ENCODE measurements at regions not wholly inside any gene's neighbourhood (a gene's known extent, or its start where the extent isn't known, plus 50 kb on each side); places are given as distances from the start of the nearest gene placed in this dataset.

DNA sequence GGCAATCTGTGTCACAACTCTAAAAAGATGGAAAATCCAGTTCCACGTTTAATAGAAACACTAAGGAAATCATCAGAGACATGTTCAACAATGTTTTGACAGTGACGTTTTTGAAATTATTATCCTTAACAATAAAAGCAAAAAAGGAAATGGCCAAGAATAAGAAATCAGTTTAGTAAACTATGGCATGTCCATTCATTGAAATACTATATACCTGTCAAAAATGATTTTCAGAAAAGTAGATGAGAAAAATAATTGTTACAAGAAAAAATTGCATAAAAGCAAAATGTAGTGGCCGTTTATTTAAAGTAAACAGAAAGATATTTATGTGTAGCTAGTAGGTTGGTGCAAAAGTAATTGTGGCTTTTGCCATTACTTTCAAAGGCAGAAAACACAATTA lies 345.4 kb upstream of the NPSR1 start:
- DNase-seq, result no peak
- no peak overlapping the region for H3K27ac ChIP-seq (ENCODE audit: insufficient read depth in 1 of 2, low read depth in 1 of 2, low read length in 2 of 2, poor library complexity in 1 of 2, severe bottlenecking in 2 of 2)
- H3K4me1 ChIP-seq (ENCODE audit: control extremely low read depth in 1 of 4, control insufficient read depth in 4 of 4, insufficient read depth in 4 of 4, low read length in 3 of 4), result no peaks in the 10 kb centered on the region
- H3K27me3 ChIP-seq (replicated peaks in 2 of 5; ENCODE audit: control insufficient read depth in 4 of 5, insufficient read depth in 5 of 5, low read length in 4 of 5), result no peaks in the 10 kb centered on the region
- H3K4me3 ChIP-seq (ENCODE audit: control insufficient read depth in 1 of 7, extremely low read depth in 1 of 7, insufficient read depth in 4 of 7, low read depth in 2 of 7, low read length in 6 of 7), result no peak overlapping the region
- 80% methylated on average over 1 of the region's 3 CpGs for WGBS (ENCODE audit: insufficient coverage)
- peaks cover 0 to 1% (median 0%) of the 10 kb centered on the region in 5 experiments for H3K9me3 ChIP-seq (ENCODE audit: control extremely low read depth in 1 of 5, control insufficient read depth in 4 of 5, insufficient read depth in 2 of 5, low read depth in 1 of 5, low read length in 4 of 5)
- ChIA-PET POLR2A (no interaction called here), CTCF (no interaction called here)
- no peaks in the 10 kb centered on the region for H3K36me3 ChIP-seq (ENCODE audit: control insufficient read depth in 4 of 4, insufficient read depth in 4 of 4, low read length in 3 of 4)

DNA sequence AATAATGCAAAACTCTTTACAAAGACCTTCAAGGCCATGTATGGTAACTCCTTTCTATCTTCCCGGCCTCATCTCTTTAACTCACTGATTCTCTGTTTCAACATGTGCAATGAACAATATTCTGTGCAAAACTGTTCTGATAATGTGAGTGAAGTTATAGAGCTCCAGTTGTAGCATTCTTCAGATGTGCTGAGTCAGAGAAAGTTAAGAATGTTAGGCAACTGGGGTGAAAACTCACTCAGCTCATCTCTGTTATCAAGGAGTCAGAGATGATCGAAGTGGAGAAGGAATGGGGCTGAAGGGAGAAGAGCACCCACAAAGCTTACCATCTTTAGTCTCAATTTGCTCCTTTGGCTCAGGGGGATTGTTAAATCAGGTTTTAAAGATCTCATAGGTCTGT lies 344.7 kb upstream of the NPSR1 start:
- ChIA-PET CTCF (no interaction called here), POLR2A (no interaction called here)
- no CpG with 5 or more reads among the region's 2 CpGs for WGBS (ENCODE audit: insufficient coverage)
- Histone ChIP-seq H3K27me3 (replicated peaks in 2 of 5; ENCODE audit: control insufficient read depth in 4 of 5, insufficient read depth in 5 of 5, low read length in 4 of 5) (no peaks in the 10 kb centered on the region), H3K9me3 (ENCODE audit: control extremely low read depth in 1 of 5, control insufficient read depth in 4 of 5, insufficient read depth in 2 of 5, low read depth in 1 of 5, low read length in 4 of 5) (peaks cover 0 to 1% (median 0%) of the 10 kb centered on the region in 5 experiments), H3K27ac (ENCODE audit: insufficient read depth in 1 of 2, low read depth in 1 of 2, low read length in 2 of 2, poor library complexity in 1 of 2, severe bottlenecking in 2 of 2) (no peak overlapping the region), H3K4me1 (ENCODE audit: control extremely low read depth in 1 of 4, control insufficient read depth in 4 of 4, insufficient read depth in 4 of 4, low read length in 3 of 4) (no peaks in the 10 kb centered on the region), H3K36me3 (ENCODE audit: control insufficient read depth in 4 of 4, insufficient read depth in 4 of 4, low read length in 3 of 4) (no peaks in the 10 kb centered on the region), H3K4me3 (ENCODE audit: control insufficient read depth in 1 of 7, extremely low read depth in 1 of 7, insufficient read depth in 4 of 7, low read depth in 2 of 7, low read length in 6 of 7) (no peak overlapping the region)
- DNase-seq, result no peak

DNA sequence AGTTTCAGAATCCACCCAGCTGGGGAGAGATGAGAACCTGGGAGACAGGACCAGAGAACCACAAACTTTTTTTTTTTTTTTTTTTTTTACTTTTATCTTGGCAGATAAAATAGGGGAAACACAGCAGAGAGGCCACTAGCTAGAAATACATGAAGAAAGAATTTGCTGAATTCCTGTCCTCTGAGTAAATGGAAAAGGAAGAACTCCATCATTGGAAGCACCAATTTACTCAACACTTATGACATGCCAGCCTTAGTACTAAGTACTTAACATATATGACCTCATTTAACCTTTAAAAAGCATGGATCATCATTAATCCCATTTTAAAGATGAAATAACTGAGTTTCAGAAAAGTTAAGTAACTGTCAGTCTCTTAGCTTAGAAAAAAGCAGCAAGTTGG lies 343.0 kb upstream of the NPSR1 start:
- no peak overlapping the region for H3K27ac ChIP-seq (ENCODE audit: insufficient read depth in 1 of 2, low read depth in 1 of 2, low read length in 2 of 2, poor library complexity in 1 of 2, severe bottlenecking in 2 of 2)

DNA sequence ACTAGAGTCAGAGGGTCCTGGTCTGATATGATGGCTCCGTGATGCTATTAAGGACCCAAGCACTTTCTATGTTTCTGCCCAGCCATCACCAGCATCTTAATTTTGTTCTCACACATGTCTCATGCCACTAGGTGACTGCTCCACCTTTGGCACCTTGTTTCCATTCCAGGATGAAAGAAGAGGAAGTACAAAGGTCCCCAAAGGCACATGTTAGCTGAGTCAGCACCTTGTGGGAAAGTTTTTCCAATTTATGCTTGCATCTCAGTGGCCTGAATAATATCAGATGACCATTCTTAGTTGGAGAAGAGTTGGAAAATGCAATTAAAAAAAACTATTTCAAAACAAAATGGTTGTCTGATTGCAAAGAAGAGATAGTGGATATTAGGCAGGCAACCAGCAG lies 341.0 kb upstream of the NPSR1 start:
- no peak for DNase-seq
- Histone ChIP-seq H3K27me3 (replicated peaks in 2 of 5; ENCODE audit: control insufficient read depth in 4 of 5, insufficient read depth in 5 of 5, low read length in 4 of 5) (peaks cover 0 to 9% (median 1%) of the 10 kb centered on the region in 5 experiments), H3K27ac (ENCODE audit: insufficient read depth in 1 of 2, low read depth in 1 of 2, low read length in 2 of 2, poor library complexity in 1 of 2, severe bottlenecking in 2 of 2) (no peak overlapping the region), H3K4me1 (ENCODE audit: control extremely low read depth in 1 of 4, control insufficient read depth in 4 of 4, insufficient read depth in 4 of 4, low read length in 3 of 4) (peaks cover 0 to 3% (median 1%) of the 10 kb centered on the region in 4 experiments), H3K9me3 (ENCODE audit: control extremely low read depth in 1 of 5, control insufficient read depth in 4 of 5, insufficient read depth in 2 of 5, low read depth in 1 of 5, low read length in 4 of 5) (peaks cover 0 to 1% (median 0%) of the 10 kb centered on the region in 5 experiments), H3K36me3 (ENCODE audit: control insufficient read depth in 4 of 4, insufficient read depth in 4 of 4, low read length in 3 of 4) (no peaks in the 10 kb centered on the region), H3K4me3 (ENCODE audit: control insufficient read depth in 1 of 7, extremely low read depth in 1 of 7, insufficient read depth in 4 of 7, low read depth in 2 of 7, low read length in 6 of 7) (no peak overlapping the region)
- no CpG with 5 or more reads among the region's 1 CpG for WGBS (ENCODE audit: insufficient coverage)
- POLR2A ChIA-PET, result no interaction called here
- CTCF ChIA-PET, result no interaction called here

More for the DNA sequence above, 343.0 kb upstream of the NPSR1 start:
- H3K27me3 ChIP-seq (replicated peaks in 2 of 5; ENCODE audit: control insufficient read depth in 4 of 5, insufficient read depth in 5 of 5, low read length in 4 of 5), result no peaks in the 10 kb centered on the region
- DNase-seq, result no peak
- peaks cover 0 to 1% (median 0%) of the 10 kb centered on the region in 5 experiments for H3K9me3 ChIP-seq (ENCODE audit: control extremely low read depth in 1 of 5, control insufficient read depth in 4 of 5, insufficient read depth in 2 of 5, low read depth in 1 of 5, low read length in 4 of 5)
- no peak overlapping the region for H3K4me3 ChIP-seq (ENCODE audit: control insufficient read depth in 1 of 7, extremely low read depth in 1 of 7, insufficient read depth in 4 of 7, low read depth in 2 of 7, low read length in 6 of 7)
- H3K36me3 ChIP-seq (ENCODE audit: control insufficient read depth in 4 of 4, insufficient read depth in 4 of 4, low read length in 3 of 4), result no peaks in the 10 kb centered on the region
- ChIA-PET POLR2A (no interaction called here), CTCF (no interaction called here)
- H3K4me1 ChIP-seq (ENCODE audit: control extremely low read depth in 1 of 4, control insufficient read depth in 4 of 4, insufficient read depth in 4 of 4, low read length in 3 of 4), result no peaks in the 10 kb centered on the region

DNA sequence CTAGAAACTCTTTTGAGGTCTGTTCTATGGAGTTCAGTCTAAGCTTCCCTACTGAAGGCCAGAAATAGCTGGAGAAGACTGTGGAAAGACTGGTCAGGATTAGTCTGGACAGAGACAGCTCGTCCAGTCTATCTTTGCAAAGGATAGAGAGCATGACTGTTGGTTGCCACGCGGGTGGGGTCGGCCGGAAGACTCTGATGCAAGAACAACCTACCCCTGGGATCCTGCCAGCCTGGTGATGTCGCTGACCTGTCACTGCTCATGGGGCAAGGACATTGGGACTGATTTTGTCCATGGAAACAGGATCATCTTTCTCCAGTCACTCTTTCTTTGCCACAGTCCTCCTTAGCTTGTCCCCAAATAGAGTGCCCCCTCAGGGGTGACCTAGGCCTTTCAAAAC lies 337.6 kb upstream of the NPSR1 start:
- WGBS (ENCODE audit: insufficient coverage), result 94% methylated on average over 6 of the region's 6 CpGs
- ChIA-PET POLR2A (no interaction called here), CTCF (interaction anchor here (1.0 to 1.1 kb wide), 3 partner anchors 10 to 18 kb away, joined by 3 to 7 read pairs (median 3); no protein-coding TSS in a partner anchor)
- H3K4me3 ChIP-seq (ENCODE audit: control insufficient read depth in 1 of 7, extremely low read depth in 1 of 7, insufficient read depth in 4 of 7, low read depth in 2 of 7, low read length in 6 of 7), result no peak overlapping the region
- no peak for DNase-seq
- H3K9me3 ChIP-seq (ENCODE audit: control extremely low read depth in 1 of 5, control insufficient read depth in 4 of 5, insufficient read depth in 2 of 5, low read depth in 1 of 5, low read length in 4 of 5), result no peaks in the 10 kb centered on the region
- H3K27ac ChIP-seq (ENCODE audit: insufficient read depth in 1 of 2, low read depth in 1 of 2, low read length in 2 of 2, poor library complexity in 1 of 2, severe bottlenecking in 2 of 2), result no peak overlapping the region
- peaks cover 0 to 12% (median 6%) of the 10 kb centered on the region in 5 experiments for H3K27me3 ChIP-seq (replicated peaks in 2 of 5; ENCODE audit: control insufficient read depth in 4 of 5, insufficient read depth in 5 of 5, low read length in 4 of 5)
- peaks cover 0 to 3% (median 1%) of the 10 kb centered on the region in 4 experiments for H3K4me1 ChIP-seq (ENCODE audit: control extremely low read depth in 1 of 4, control insufficient read depth in 4 of 4, insufficient read depth in 4 of 4, low read length in 3 of 4)
- no peaks in the 10 kb centered on the region for H3K36me3 ChIP-seq (ENCODE audit: control insufficient read depth in 4 of 4, insufficient read depth in 4 of 4, low read length in 3 of 4)

DNA sequence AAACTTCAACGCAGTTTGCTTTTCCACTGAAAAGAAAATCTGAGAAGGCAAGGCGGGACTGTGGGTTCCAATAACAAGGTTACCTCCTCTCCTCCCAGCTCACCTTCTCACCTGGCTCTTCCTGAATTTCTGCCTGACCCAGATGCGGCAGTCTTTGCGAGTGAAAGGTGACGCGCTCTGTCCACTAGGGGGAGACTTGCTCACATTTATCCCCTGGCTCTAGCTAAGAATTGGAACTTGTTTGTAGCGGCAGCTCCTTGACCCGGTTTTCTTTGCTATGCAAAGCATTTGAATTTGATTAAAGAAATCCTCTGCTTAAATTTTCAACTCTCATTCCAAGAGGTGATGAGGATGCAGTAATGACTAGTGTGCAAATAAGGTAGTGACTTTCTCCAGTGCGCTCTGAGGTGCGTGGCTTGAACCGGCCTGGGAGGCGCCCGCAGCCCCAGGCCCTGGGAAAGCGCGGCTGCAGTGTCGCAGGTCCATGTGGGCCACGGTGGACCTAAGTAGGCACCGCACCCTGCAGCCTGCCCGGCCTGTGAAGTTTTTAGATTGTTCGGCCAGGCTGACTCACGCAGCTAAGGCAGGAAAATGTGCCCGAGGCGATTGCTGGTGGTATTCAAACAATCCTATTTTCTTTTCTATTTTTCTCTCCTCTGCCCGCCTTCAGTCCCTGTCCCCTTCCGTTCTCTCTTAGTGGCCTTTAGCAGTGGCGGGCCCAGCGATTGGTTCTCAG lies 336.9 kb upstream of the NPSR1 start:
- peak overlapping the region in 5 of 7 experiments; percentile 9 to 46 (median 31) for H3K4me3 ChIP-seq (ENCODE audit: control insufficient read depth in 1 of 7, extremely low read depth in 1 of 7, insufficient read depth in 4 of 7, low read depth in 2 of 7, low read length in 6 of 7)
- H3K9me3 ChIP-seq (ENCODE audit: control extremely low read depth in 1 of 5, control insufficient read depth in 4 of 5, insufficient read depth in 2 of 5, low read depth in 1 of 5, low read length in 4 of 5), result no peaks in the 10 kb centered on the region
- peaks cover 0 to 3% (median 1%) of the 10 kb centered on the region in 4 experiments for H3K4me1 ChIP-seq (ENCODE audit: control extremely low read depth in 1 of 4, control insufficient read depth in 4 of 4, insufficient read depth in 4 of 4, low read length in 3 of 4)
- WGBS (ENCODE audit: insufficient coverage), result 15% methylated on average over 20 of the region's 27 CpGs
- H3K27me3 ChIP-seq (replicated peaks in 2 of 5; ENCODE audit: control insufficient read depth in 4 of 5, insufficient read depth in 5 of 5, low read length in 4 of 5), result peaks cover 0 to 12% (median 6%) of the 10 kb centered on the region in 5 experiments
- no peak overlapping the region for H3K27ac ChIP-seq (ENCODE audit: insufficient read depth in 1 of 2, low read depth in 1 of 2, low read length in 2 of 2, poor library complexity in 1 of 2, severe bottlenecking in 2 of 2)
- H3K36me3 ChIP-seq (ENCODE audit: control insufficient read depth in 4 of 4, insufficient read depth in 4 of 4, low read length in 3 of 4), result no peaks in the 10 kb centered on the region
- peak; percentile 47 to 70 (median 64) for DNase-seq
- CTCF ChIA-PET, result interaction anchor here (1.0 to 1.1 kb wide), 3 partner anchors 11 to 17 kb away, joined by 3 to 7 read pairs (median 3); no protein-coding TSS in a partner anchor
- POLR2A ChIA-PET, result no interaction called here

DNA sequence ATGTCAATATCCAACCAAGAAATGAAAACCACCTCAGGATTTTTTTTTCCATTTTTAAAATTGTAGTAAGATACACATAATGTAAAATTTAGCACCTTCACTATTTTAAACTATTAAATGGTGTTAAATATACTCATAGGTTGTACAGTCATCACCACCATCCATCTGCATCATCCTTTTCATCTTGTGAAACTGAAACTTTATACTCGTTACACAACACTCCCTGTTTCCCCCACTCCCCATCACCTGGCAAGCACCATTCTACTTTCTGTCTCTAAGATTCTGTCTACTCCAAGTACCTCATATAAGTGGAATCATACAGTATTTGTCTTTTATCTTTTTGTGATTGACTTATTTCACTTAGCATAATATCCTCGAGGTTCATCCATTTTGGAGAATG lies 335.2 kb upstream of the NPSR1 start:
- no peaks in the 10 kb centered on the region for H3K36me3 ChIP-seq (ENCODE audit: control insufficient read depth in 4 of 4, insufficient read depth in 4 of 4, low read length in 3 of 4)
- POLR2A ChIA-PET, result no interaction called here
- no peak for DNase-seq
- peaks cover 0 to under 1% (median 0%) of the 10 kb centered on the region in 5 experiments for H3K9me3 ChIP-seq (ENCODE audit: control extremely low read depth in 1 of 5, control insufficient read depth in 4 of 5, insufficient read depth in 2 of 5, low read depth in 1 of 5, low read length in 4 of 5)
- WGBS (ENCODE audit: insufficient coverage), result 89% methylated on average over 1 of the region's 2 CpGs
- H3K4me1 ChIP-seq (ENCODE audit: control extremely low read depth in 1 of 4, control insufficient read depth in 4 of 4, insufficient read depth in 4 of 4, low read length in 3 of 4), result peaks cover 0 to 3% (median 1%) of the 10 kb centered on the region in 4 experiments
- H3K4me3 ChIP-seq (ENCODE audit: control insufficient read depth in 1 of 7, extremely low read depth in 1 of 7, insufficient read depth in 4 of 7, low read depth in 2 of 7, low read length in 6 of 7), result no peak overlapping the region
- no peak overlapping the region for H3K27ac ChIP-seq (ENCODE audit: insufficient read depth in 1 of 2, low read depth in 1 of 2, low read length in 2 of 2, poor library complexity in 1 of 2, severe bottlenecking in 2 of 2)
- H3K27me3 ChIP-seq (replicated peaks in 2 of 5; ENCODE audit: control insufficient read depth in 4 of 5, insufficient read depth in 5 of 5, low read length in 4 of 5), result peaks cover 0 to 14% (median 6%) of the 10 kb centered on the region in 5 experiments
- CTCF ChIA-PET, result no interaction called here
